8988T (cell line): ENCODE measurements at regions not wholly inside any gene's neighbourhood (a gene's known extent, or its start where the extent isn't known, plus 50 kb on each side); places are given as distances from the start of the nearest gene placed in this dataset.
"Not testable (repeated sequence)": the region's sequence is repeated elsewhere in the genome, so short reads cannot be mapped to it uniquely, and the experiment has no call there.

Experiments used
- DNase-seq: peaks from one replicate; pipeline ENCODE4 v3.0.0; 2011

DNA sequence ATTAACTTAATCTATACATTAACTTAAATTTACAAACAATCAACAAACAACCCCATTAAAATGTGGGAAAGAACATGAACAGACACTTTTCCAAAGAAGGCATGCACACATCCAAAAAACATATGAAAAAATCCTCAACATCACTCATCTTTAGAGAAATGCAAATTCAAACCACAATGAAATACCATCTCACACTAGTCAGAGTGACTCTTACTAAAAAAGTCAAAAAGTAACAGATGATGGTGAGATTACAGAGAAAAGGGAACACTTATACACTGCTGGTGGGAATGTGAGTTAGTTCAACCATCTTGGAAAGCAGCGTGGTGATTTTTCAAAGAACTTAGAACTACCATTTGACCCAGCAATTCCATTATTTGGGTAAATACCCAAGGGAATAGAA, 759.2 kb upstream of the SLITRK1 start:
- DNase-seq = no peak

DNA sequence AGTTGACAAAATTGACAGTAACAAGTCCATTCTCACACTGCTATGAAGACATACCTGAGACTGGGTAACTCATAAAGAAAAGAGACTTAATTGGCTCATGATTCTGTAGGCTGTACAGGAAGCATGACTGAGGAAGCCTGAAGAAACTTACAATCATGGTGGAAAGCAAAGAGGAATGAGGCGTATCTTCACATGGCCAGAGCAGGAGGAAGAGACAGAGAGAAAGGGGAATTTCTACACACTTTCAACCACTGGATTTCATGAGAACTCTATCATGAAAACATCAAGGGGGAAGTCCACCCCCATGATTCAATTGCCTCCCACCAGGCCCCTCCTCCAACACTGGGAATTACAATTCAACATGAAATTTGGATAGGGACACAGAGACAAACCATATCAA, 758.4 kb upstream of the SLITRK1 start:
- DNase-seq = no peak

DNA sequence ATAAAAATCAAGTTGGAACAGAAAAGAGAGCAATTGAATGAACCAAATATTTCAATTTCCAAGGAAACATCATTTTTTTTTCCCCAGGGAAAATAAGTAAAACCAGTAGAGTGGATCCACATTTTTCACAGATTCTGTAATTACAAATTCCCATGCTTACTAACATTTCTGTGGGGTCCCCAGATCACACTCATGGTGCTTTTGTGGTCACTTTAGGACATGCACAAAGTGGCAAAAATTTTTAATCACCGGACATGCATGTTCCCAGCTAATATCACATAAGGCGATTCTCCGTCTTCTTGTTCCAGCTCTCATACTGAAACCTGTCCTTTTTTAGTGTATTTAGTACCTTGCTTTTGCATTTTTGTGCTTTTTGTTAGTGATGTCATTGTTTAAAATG, 748.2 kb upstream of the SLITRK1 start:
- DNase-seq = no peak

DNA sequence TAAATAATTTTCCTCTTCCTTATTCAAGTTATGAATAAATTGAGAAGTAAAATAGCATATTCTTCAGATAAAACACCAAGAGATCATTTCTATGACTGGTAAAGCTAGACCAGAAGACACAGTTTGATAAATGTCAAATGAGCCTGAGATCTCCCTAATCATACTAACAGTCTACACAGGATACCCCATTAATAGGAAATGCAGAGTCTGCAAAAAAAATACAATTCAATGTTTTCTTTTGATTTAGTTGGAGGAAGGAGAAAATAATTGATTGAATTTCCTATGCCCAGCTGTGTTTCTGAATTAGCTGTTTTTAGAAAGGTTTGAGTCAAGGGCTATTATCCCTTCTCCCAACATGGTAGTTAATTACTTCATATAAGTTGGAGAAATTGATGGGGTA, 734.6 kb upstream of the SLITRK1 start:
- DNase-seq = no peak

DNA sequence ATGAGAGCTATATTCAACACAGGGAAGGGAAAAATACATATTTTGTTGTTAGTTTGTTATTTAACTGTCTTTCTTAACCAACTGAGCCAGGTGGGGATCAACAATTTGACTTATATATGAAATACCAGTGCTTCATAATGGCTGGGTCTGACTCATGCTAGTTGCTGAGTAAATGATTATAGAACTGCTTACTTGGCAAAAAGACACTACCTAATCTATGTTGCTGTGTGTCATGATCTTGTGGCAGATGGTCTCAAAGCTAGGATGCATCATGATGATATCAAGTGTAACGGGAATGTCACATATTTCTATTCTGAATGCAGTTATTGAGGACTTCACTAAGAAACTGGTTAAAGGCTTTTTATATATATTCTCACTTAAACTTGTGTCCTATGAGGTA, 727.4 kb upstream of the SLITRK1 start:
- no peak for DNase-seq

DNA sequence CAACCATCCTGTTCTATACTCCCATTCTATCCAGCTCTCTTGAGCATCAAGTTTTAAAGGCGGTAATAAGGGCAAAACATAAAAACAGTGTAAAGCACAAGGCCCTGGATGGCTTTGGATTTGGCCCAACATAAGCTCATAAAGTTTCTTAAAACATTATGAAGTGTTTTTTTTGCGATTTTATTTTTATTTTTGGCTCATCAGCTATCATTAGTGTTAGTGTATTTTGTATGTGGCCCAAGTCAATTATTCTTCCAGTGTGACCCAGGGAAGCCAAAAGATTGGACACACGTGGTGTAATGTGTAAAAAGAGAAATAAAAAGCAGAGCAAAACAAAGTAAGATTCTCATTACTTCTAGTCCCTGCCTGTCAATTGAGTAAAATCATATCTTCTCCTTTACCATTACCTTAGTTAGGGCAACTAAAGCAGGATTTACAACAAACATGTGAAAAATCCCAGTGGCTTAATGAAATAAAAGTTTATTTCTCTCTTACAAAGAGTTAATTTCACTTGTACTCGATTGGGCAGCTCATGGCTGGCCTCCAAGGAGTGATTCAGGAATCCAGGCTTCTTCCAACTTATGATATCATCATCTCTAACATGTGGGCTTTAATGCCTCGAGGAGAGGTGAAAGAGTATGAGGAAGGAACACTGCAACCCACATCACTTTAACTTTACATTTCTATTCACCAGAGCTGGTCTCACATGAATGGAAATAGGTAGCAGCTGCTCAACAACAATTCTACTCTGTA, 725.2 kb upstream of the SLITRK1 start:
- DNase-seq = no peak

DNA sequence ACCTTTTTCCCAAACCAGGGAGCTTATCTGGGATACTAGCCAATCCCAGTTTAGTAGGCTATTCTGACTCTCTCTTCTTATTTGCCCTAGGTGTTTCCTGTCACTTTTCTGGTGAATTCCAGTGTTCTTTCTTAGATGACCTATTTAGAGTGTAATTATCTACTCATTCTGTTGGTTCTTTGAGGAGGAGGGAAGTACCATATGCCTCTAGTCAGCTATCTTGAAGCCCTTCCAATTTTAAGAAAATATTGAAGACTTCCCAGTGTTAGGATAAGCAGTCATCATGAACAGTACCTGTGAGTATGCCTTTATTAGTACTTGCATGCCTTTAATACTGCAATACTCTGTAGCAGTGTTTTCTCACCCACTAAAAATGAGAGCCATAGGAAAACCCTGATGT, 724.3 kb upstream of the SLITRK1 start:
- DNase-seq = no peak

DNA sequence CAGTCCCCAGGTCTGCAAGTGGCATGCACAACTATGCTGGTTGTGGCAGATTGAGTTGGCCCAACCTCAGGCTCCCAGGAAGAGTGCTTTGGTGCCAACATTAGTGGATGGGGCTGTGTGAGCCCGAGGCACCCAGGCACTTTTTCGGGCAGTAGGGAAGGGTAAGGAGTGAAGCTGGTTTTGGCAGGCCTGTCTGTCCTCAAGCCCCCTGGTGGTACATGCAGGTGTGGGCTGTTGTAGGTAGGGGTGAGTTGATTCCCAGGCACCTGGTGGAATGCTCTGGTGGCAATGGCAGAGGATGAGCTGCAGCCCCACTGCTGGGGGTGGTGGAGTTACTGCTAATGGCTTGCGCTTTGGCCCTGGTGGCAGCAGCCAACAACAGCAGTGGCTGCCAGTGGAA, 723.7 kb upstream of the SLITRK1 start:
- no peak for DNase-seq

DNA sequence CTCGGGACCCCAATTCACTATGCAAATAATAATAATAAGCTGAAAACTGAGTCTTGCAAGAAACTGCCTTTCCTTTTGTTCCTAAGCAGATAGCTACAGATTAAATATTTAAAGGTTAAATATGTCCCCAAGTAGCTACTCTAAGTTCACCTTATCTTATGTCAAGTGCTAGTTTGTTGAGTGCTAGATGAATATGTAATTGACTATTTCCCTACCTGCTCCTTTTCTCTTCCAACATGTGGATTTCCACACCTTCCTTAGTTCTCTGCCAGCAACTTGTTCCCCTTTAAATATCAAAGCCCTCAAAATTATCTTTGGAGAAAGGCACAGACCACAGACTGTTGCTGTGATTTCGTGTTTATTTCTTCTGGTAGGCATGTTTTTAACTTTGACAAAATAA, 709.2 kb upstream of the SLITRK1 start:
- no peak for DNase-seq

DNA sequence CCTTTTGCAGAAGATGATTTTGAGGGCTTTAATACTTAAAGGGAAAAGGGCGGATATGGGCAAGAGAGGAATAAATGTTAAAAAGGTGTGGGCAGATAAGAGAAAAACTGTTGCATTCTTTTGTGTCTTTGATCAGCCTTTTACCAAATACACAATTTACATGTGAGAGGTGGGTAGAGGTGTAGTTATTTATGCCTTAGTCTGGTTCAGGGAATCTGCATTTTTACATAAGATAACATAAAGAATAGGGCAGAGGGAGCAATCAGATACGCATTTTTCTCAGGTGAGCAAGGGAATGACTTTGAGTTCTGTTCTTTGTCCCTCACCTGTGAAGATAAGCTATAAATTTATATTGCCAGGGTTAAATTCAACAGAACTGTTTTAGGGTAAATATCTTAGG, 708.4 kb upstream of the SLITRK1 start:
- DNase-seq = no peak

DNA sequence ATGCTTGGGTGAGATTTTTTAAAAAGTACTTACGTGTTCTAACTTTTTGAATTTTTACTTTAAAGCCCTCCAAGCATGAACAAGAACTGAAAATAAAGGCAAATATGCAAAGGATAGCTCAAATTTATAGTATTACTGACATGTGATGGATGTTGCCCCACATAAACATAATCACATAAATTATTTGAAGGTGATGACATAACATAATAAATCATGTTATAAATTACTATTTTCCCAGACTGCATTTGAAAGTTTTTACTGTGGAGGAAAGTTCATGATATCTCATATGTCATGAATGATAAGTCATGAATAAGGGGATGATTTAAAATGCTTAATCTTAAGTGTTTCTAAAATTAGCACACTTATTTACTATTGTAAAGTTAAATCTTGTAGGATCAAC, 705.7 kb upstream of the SLITRK1 start:
- DNase-seq = no peak

DNA sequence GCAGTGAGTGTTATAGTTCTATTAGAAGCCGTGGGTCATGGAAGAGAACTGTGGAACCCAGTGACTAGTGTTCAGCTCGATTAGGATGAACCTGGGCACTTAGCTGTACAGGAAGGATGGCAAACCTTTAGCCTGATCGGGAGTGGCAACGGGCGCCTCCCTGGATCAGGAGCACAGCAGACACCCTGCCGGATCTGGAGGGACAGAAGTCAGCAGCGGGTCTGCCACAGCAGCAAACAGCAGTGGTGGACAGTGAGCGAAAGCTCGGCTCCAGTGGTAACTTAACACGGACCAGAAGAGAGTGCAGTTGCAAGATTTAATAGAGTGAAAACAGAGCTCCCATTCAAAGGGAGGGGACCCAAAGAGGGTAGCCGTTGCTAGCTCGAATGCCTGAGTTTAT, 697.6 kb upstream of the SLITRK1 start:
- not testable (repeated sequence) for DNase-seq

DNA sequence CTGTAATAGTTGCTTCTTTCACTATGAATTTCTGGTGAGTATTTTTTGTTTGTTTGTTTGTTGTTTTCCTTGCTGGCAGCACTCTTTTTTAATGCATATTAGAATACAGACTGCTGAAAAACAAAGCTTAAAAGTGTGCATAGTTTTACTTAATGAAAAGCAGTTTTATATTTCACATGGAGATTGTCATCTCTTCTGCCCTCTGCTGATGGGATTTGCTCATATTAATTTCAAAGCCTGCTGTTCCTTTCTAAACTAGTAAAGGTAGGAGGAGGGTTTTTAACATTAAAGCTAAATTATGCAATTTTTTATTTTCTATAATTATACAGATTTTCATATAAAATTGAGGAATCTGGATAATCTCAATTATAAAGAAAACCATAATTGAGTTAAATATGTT, 692.6 kb upstream of the SLITRK1 start:
- no peak for DNase-seq

DNA sequence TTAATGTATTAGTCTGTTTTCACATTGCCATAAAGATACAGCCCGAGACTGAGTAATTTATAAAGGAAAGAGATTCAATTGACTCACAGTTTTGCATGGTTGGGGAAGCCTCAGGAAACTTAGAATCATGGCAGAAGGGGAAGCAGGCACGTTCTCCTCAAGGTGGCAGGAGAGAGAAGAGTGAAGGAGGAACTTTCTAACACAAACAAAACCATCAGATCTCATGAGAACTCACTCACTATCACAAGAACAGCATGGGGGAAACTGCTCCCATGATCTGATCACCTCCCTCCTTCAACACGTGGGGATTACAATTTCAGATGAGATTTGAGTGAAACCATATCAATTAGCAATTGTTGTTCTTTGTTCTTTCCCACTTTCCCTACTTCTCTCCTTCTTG, 689.0 kb upstream of the SLITRK1 start:
- DNase-seq = no peak

DNA sequence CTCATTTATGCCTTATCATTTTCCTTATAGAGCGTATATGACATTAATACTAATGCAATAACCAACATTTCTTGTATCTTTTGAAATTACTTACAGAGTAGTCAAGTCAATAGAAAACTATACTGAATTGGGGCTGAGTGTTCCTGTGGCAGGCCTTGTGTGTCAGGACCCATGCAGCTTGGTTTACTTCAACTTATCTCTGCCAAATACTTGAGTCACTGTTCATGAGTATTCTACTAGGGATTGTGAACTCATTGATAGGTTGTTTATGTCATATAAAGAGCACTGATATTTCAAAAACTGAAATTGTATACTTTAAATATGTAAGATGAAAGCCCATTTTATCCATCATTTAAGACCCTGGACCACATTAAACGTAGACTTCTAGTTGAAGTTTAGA, 688.6 kb upstream of the SLITRK1 start:
- DNase-seq = no peak

DNA sequence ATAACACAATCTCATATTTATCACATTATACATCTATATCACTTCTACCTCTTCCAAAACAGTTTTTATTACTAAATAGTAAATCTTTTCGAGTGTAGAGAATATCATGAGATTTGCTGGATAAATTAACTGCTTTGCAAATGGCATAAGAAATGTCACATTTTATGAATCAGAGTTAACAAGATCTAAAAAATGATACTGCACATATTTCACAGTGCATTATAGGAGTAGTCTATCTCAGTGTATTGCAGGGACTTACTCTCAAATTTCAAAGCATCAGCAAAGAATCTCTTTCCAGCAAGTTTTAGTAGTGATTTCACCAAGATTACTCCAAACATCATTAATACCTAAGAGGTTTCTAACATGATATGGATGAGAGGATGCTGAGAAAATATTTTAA, 687.1 kb upstream of the SLITRK1 start:
- DNase-seq = no peak

DNA sequence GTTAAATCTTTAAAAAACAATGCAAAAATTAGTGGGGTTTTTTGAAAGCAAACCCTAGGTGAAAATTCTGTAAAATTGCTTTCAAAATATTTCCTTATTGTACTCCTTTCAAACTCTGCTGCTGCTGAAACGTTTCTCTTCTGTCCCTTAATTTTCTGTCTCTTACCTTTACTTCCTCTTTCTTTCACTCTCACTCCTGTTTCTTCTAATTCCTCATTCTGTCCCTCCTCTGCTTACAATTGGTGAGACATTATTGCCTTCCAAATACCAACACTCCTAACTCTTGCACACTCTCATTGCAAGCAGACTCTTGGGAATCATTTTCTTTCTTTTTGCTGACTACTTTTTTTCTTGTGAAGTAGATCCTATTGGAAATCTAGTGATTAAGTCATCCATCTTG, 685.6 kb upstream of the SLITRK1 start:
- DNase-seq = no peak

DNA sequence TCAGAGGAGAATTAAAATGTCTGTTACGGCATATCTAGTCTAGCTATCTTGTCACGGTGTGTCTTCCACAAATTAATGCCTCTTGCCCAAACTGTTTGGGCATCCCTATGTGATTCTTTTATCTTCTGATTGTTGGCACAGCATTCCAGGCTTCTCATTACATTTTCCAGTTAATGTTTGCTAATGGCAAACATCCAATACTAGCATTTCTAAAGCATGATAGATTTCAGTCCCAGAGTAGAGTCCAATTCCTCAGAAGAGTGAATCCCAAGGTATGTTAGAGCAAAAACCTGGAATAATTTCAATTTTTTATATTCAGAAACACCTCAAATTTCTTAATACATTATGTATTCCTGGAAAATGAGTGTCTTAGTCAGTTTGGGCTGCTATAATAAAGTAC, 684.5 kb upstream of the SLITRK1 start:
- no peak for DNase-seq

DNA sequence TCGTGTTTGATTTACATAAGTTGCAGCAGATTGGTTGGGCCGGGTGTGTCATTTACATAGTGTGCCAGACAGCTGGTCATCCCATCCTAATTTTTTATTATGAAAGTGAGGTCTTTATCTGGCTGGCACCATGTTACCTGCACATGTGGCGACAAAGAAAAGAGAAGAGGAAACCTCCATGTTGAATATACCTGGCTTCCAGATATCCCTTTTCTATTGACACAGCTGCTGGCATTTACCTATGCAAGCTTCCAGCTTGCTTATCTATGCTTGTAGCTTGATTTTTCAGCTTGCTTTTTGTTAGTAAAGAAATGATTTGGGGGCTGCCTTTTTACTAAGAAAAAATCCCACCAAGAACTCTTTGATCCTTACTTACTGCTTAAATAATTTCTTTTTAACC, 681.3 kb upstream of the SLITRK1 start:
- no peak for DNase-seq

DNA sequence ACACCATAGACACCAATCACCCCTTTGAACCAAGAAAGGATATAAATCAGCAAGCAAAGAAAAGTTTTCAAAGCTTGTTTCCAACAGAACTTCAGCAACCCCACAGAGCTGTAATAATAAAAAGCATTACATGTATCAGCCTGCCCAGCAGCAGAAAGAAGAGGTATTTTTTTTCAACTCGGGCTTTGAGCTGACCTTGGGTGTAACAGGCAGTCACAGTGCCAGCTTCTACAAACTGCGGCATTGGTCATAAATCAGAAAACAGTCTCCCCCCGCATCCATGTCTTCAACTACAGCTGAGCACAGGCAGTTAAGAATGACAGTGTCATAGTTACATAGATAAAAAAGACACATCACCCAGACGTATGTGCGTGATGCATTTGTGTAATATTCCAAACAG, 671.0 kb upstream of the SLITRK1 start:
- DNase-seq = no peak

DNA sequence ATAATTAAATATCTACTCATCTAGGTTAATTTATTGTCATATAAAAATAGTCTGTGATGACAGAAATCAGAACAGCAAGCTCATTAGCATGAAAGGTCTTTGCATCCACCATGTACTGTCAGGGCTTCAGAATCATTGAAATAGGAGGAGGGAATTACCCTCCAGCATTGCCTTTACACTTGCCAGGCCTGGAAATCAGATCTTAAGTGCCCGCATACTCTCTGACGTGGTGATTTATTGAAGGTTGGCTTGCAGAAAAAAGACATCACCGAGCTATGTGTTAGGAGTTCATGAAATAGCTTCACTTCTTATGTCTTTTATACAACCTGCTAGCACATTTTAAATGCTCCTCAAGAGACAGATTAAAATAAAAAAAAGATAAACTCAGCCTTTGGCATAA, 661.7 kb upstream of the SLITRK1 start:
- DNase-seq = no peak

DNA sequence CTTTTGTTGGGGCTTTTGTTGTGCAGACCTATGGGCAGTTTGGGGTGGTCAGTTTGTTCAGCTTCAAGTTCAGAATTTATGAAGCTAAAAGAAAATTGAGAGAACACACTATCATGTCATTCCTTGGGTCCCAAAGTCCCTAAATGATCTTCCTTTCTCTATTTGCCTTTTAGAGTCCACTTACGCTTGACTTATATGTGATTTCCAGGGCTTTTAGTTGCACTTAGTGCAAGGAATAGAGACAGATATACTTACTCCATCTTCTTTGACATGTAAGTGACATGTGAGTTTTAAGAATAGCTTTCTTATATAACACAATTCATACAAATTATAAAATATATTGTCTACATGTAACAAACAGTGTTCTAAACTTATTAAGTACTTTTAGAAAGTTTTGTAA, 660.1 kb upstream of the SLITRK1 start:
- DNase-seq = no peak

DNA sequence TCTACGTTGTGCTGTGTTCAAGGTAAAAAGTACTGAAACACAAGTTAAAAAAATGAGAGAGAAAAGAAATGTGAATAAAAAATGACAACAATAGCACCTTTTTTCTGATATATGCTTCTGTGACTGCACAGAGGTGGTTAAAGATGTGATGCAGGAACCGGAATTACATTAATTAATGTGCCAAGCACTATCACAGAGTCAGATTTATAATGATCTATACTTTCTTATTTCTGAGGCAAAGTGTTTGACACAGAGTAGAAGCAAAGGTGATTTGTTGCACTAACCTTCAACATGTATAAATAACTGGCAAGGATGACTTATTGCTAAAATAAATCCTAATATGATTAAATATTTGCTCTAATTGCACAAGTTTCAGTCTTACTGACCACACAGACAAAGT, 654.6 kb upstream of the SLITRK1 start:
- DNase-seq = no peak

DNA sequence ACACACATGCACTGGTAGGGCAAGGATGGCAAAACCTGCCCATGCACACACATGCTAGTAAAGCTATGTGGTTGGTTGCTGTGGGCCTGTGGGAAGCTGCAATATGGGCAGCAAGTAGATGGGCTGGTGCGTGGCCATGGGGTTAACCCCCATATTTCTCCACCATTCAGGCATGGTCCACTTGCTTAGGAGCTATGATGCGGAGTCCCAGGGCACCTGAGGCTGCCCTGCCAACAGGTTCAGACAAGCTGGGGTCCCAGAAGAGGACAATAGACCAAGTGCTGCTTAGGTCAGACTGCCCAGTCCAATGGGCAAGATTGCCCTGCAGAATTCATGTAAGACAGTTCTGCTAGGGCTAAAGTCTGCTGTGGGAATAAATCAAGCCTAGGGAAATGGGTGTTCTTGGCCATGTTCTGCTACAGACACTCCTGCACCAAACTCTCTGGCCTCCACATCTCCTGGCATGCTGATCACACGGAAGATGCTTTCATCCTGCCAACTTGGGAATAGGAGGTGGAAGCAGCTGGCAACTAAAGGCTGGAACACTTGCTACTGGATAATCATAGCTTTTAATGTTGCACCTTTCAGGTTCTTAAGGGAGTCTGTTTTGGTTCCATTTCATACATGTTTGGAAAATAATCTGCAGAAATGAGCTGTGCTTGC, 646.3 kb upstream of the SLITRK1 start:
- DNase-seq = no peak

DNA sequence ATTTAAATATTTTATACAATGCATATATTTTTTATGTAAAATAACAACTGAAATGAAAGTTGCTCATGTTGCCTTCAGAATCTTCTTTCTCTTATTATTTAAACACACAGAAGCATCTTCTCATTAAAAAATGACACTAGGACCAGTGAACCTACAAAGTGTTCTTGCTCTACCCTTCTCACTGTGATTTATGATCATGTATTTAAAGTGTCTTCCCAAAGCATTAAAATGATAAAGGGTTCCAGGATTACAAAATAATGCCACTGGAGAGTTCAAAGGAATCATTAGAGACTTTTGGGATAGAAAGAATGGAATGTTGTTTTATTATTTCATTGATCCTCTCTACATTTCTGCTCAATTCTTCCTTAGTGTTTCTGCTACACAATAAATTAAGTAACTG, 643.6 kb upstream of the SLITRK1 start:
- DNase-seq = no peak
